HG02884 (cell line): ENCODE measurements at regions not wholly inside any gene's neighbourhood (a gene's known extent, or its start where the extent isn't known, plus 50 kb on each side); places are given as distances from the start of the nearest gene placed in this dataset.
"Not testable (repeated sequence)": the region's sequence is repeated elsewhere in the genome, so short reads cannot be mapped to it uniquely, and the experiment has no call there.

Experiments
- ATAC-seq: cut with Tn5 transposase; IDR thresholded peaks from one replicate; pipeline ENCODE4 v1.9.1; 2021; ENCODE audit warnings: mild to moderate bottlenecking, moderate library complexity; ENCODE audit not compliant: unreplicated experiment

DNA sequence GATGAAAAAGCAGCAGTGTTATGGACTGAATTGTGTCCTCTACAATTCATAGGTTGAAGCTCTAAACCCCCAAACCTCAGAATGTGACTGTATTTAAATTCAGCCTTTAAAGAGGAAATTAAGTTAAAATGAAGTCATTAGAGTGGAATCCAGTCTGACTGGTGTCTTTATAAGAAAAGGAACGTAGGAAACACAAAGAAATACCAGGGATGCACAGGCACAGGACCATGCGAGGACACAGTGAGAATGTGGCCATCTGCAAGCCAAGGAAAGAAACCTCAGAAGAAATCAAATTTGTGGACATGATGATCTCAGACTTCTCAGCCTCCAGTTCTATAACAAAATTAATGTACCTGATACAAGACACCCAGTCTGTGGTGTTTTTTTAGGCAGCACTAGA lies 971.2 kb upstream of the CDH9 start:
- ATAC-seq = no peak

DNA sequence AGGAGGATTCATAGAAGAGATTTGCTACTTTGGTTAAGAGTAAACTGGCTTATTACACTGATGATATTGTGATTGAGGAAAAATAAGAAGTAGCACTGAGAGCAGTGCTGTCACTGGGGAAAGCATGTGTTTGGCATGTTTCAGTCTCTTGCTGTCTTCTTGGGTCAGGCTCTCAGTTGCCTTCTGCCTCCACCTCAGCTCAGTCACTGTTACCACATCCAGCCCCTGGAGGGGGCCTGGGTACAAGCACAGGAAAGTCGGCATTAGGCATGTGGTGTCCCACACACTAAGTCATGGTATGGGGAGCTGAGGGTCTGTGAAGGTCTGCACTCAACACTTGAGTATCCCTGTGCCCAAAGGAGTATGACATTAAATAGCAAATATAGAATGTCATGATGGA lies 958.3 kb upstream of the CDH9 start:
- ATAC-seq = no peak

DNA sequence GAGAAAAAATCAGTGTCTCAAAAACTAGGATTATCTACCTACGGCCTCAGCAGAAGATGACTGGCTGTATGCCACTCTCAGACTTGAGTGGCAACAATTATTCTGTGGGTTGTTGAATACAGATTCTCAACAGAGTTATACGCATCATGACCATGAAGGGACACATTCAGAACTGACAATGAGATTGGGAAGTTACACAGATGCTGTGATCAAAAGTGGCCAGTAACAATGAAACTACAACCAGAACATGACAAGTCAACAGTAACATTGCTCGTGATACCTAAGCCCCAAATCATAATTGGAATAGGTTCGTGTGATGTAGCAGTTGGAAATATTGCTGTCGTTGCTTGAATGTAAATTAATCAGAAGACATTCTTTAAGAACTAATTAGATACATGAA lies 957.5 kb upstream of the CDH9 start:
- no peak for ATAC-seq

DNA sequence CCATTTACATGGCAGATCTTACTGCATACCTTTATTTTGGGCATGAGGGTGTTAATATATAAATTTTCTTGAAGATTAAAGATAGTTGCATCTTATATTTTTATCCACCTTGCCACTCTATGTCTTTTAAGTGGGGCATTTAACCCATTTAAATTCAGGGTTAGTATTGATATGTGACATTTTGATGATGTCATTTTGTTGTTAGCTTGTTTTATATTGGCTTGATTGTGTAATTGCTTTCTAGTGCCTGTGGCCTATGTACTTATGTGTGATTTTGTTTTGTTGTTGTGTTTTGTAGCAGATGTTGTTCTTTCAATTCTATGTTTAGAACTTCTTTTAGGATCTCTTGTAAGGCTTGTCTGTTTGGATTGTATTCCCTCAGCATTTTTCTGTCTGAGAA lies 939.9 kb upstream of the CDH9 start:
- no peak for ATAC-seq

DNA sequence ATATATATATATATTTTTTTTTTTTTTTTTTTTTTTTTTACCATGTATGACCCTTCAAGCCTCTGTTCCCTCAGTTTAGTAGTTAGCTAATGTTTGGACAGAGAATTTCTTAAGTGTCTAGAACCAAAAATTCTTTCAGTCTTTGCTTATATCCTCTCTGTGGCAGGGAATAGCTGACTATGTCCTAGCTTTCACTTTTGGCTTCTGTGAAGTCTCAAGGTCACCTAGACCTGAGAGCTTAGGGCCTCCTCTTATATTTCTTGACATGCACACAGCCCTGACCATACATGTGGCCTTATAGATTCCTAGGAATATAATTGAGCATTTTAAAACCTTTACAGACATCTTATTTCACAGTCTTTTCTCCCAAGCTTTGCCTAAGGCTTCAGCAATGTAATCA lies 930.8 kb upstream of the CDH9 start:
- ATAC-seq = no peak

DNA sequence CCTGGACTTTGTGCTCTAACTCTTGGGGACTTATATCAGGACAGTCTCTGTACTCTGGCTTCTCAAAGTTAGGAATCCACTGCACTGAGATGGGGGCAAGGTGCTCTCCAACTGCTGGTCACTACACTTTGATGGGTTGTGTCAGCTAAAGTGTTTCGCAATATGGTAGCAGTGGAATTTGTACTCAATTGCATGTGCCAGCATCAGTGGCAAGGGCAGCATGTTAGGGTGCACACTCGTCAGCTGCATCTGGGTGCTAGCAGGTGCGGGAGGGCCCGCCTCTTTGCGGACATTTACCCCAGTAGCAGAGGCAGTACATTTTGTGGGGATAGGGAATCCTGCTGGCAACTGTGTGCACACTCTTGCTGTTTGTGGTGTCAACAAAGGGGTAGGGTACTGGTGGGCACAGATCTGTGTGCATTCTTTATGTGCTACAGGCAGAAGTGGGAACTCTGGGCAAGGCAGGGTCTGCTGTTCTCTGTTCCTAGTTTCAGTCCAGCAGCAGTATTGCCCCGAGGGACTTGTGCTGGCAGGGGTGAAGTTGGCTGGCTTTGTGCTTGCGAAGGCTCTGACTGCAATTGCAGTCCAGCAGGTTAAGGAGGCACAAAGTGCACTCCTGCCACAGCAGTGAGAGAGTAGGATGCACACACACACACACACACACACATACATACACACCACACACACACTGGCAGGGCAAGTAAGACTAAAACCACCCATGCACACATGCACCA lies 924.8 kb upstream of the CDH9 start:
- ATAC-seq = no peak

DNA sequence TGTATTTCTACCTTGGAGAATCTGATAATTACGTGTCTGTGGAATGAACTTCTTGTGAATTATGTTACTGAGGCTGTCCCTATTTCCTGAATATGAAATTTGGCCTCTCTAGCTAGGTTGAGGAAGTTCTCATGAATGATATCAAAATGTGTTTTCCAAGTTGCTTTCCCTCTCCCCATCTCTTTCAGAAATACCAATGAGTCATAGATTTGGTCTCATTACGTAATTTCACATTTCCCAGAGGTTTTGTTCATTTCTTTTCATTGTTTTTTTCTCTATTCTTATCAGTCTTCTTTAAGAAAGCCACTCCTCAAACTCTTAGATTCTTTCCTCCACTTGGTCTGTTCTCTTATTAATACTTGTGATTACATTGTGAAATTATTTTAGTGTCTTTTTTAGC lies 923.8 kb upstream of the CDH9 start:
- no peak for ATAC-seq

DNA sequence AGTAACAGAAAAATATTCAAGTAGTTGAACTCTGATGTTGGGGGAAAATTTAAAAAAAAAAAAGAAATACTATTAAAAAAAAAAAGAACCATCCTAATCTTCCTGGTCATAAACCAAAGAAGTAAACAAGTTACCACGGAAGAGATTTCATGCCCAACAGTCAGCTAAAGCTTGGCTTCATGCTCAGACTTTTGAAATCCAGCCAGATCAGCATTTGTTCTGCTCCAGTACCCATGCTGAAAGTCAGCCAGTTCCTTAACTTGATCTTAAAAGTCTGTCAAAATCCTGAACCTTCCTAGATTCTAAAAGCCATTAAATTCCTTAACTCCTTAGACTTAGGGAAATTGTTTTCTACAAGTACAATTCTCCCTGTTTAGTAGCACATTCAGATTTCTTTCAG lies 908.7 kb upstream of the CDH9 start:
- ATAC-seq = no peak

DNA sequence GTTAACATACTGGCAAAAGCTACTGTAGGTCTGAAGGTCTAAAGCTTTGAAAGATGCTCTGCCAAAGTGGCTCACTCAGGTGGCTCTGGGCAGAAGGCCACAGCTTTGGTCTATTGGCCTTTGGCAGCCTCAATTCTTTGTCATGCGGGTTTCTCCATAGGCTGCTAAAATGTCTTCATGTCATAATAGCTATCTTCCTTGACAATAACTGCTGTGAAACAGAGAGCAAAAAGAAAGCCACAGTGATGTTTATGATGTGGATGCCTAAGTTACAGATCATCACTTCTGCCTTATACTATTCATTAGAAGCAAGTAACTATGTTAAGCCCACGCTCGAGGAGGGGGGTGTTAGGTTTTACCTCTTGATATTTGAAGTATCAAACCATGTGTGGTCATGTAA lies 906.1 kb upstream of the CDH9 start:
- ATAC-seq = no peak

DNA sequence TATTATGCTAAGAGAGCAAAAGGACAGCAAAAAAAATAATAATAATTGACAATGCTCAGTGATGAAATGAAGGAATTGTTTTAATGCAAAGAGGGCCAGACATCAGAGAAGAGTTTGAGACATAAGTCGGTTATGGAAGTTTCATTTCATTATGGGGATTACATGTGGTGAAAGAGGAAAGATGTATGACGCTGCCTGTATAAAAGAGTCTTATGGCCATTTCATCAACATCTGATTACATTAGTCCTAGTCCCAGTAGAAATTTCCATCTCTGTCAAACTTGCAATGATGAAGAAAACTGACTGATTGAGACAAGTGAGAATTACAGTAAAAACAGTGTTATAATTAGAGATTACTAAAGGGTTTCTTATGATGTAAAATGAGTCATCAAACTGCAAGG lies 900.6 kb upstream of the CDH9 start:
- ATAC-seq = no peak

DNA sequence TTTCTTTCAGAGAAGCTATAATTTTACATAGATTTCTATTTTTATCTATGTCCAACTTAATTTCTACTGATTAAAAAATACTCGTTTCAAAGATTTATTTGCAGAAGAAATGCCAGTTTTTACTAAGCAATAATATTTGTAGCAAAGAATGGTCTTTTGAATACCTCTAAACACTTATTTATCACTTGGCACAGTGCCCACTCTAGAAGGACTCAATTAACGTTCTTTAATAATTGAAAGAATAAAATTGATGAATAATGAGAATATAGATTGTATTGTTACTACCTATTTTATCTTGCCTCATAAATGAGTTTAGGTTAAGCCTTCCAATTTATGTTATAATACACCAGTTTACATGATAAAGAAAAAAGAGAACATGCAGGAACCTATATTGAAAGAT lies 889.7 kb upstream of the CDH9 start:
- ATAC-seq = no peak

DNA sequence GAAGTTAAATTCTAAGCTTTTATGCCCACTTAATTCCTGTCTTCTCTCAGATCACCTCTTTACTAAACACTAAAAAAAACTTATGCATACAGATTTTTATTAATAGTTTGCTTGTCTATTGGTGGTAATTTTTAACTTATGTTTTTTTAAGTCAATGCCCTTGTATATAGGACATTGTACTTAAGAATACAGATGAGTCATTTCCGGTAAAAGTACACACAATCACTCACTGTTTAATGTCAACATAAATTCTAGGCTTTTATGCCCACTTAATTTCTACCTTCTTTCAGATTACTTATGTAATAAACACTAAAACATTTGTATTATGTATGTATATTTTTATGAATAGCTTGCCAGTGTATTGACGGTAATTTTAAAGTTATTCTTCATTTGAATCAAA lies 872.8 kb upstream of the CDH9 start:
- ATAC-seq = no peak

DNA sequence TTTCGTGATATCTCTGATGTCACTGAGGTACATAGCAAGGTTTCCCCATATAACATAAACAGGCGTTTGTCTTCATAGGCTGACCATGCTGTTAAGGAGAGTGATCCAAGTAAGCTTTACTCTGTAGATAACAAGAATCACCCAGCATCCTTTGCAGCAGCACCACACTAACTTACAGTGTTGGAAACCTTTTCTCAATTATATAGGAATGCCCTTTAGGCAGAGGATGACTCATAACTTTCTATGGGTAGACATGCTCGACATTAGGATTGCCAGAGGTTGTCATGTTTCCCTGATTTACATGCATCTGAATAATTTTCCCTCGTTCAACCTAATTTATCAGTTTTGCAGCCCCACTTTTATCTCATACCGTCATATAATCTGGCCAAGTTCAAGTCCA lies 870.0 kb upstream of the CDH9 start:
- no peak for ATAC-seq

DNA sequence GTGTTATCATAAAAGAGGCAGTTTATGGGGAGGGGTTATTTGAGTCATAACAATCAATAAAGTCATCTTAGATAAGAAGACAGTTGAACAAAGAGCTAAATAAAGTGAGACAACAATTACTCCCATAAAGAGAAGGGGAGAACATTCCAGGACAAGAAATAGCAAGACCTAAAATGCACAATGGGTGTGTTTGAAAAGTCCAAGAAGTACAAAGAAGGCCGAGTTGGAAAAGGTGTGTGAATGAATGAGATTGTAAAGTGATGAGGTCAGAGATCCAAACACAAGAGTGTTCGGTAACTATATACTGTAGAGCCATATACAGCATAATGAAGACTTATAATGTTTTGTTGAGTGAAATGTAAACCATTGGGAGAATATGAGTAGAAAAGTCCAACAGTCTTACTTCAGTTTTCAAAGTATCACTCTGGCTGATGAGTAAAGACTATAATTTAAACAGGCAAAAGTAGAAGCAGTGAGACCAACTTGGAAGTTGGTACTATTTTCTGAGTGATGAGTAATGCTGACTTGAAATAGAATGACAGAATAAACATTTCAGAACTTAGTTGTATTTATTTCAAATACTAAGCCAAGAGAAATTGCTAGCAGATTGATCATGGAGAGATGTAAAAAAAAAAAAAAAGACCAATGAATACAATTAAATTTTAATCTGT lies 868.7 kb upstream of the CDH9 start:
- ATAC-seq = no peak

DNA sequence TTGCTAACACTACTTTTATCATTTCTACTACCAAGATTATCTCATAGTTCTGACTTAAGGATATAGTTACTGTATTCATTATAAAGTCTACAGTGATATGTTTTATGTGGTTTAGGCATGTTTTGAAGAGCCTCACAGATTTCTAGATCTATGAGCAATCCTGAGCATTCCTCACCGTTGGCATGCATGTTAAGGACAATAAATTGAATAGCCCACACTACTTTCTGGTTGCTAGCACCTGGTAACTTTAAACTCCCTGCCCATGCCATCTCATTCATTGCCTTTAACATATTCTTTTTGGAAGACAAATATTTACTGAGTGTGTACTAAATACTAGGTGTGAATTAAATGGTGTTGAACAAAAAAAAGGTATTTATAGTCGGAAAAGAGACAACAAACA lies 868.1 kb upstream of the CDH9 start:
- no peak for ATAC-seq

DNA sequence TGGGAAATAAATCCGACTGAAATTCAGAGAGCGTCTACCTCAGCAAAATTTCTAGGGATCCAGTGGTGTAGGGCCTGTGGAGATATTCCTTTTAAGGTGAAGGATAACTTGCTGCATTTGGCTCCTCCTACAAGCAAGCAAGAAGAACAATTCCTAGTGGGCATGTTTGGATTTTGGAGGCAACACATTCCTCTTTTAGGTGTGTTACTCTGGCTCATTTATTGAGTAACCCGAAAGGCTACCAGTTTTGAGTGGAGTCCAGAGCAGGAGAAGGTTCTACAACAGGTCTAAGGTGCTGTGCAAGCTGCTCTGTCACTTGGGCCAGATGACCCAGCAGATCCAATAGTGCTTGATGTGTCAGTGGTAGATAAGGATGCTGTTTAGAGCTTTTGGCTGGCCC lies 862.4 kb upstream of the CDH9 start:
- ATAC-seq = no peak

DNA sequence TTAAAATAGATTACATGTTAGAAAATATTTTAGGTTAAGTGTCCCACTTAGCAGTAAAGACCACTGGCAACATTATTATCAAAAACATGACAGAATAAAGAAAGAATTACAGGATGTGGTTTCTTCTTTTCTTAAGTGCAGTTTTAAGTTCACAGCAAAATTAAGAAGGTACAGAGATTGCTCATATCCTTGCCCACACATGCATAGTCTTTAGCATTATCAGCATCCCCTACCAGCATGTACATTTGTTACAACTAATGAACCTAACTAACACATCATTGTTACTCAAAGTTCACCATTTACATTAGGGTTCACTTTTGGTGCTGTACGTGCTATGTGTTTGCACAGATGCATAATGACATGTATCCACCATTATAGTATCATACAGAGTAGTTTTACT lies 837.7 kb upstream of the CDH9 start:
- no peak for ATAC-seq

DNA sequence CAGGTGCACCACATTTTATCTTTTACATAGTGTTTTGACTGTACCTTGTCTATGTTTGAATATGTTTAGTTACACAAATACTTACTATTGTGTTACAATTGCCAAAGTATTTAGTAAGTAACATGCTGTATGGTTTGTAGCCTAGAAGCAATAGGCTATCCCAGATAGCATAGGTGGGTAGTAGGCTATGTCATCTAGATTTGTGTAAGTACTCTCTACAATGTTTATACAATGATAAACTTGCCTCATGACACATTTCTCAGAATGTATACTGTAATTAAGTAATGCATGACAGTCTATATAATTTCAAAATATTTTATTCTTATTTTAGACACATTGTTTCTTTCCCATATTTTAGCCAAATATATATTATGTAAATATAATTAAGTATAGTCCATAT lies 836.8 kb upstream of the CDH9 start:
- ATAC-seq = no peak

DNA sequence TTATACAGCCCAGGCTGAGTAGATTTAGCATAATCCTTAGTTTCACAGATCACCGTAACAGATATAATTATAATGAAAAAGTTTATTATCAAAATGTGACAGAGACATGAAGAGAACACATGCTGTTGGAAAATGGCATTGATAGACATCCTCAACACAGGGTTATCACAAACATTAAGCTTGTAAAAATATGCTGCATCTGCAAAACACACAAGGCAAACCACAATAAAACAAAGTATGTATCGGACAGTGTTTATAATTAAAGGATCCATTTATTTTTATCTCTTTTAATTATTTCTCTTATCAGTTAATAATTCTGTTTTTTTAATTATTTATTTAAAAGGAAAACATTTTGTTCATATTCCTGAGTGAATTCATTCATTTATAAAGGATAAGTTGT lies 829.9 kb upstream of the CDH9 start:
- no peak for ATAC-seq

DNA sequence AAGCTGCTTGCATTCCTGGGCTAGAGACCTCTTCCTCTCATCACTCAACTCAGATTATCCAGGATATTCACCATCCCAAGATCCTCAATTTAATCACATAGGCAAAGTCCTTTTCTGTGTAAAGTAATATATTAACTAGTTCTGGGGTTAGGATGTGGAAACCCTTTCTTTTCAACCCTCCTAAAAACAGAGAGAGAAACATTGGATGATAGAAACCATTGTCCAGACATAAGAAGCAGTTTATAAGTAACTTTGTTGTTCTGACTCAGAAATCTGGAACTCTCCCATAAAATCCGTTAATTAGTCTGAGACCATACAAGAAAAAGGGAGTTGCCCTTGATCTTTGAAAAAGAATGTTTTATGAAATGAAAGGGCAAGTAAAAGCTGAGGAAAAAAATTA lies 817.1 kb upstream of the CDH9 start:
- no peak for ATAC-seq

DNA sequence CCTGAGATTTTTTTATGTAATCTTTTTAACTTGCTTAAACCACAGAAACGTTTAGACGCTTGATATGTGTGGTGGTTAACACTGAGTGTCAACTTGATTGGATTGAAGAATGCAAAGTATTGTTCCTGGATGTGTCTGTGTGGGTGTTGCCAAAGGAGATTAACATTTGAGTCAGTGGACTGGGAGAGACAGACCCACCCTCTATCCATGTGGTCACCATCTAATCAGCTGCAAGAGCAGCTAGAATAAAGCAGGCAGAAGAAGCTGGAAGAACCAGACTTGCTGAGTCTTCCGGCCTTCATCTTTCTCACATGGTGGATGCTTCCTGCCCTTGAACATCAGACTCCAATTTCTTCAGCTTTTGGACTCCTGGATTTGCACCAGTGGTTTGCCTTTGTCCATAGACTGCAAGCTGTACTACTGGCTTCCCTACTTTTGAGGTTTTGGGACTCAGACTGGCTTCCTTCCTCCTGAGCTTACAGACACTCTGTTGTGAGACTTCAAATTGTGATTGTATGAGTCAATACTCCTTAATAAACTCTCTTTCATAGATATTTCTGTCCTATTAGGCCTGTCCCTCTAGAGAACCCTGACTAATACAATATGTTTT lies 816.0 kb upstream of the CDH9 start:
- ATAC-seq = no peak

DNA sequence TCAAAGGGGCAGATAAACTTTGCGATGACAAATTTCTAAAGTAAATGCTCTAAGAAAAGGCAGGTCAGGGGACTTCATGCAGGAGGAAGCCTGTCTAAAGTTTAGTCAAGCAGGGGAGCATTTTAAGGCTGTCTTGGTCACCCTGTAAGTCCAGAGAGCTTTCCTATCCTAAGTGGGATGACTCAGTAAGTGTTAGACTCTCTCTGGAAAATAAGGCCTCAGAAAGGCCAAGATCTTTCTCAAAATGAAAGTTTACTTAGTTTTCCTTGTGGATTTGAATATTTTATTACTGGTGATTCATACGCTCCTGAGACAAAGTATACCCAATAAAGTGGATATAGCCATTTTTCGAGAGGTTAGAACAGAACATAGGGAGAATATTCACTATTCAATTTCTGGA lies 806.9 kb upstream of the CDH9 start:
- no peak for ATAC-seq

DNA sequence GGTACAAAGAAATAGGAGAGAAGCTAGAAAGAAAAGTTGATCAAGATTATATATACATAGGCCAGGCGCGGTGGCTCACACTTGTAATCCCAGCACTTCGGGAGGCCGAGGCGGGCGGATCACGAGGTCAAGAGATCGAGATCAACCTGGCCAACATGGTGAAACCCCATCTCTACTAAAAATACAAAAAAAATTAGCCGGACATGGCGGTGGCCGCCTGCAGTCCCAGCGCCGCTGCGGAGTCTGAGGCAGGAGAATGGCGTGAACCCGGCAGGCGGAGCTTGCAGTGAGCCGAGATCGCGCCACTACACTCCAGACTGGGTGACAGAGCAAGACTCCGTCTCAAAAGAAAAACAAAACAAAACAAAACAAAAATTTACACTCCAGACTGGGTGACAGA lies 798.3 kb upstream of the CDH9 start:
- not testable (repeated sequence) for ATAC-seq
